ENCODE measurements at regions not wholly inside any gene's neighbourhood (a gene's known extent, or its start where the extent isn't known, plus 50 kb on each side); places are given as distances from the start of the nearest gene placed in this dataset.
A peak's percentile ranks its signal among the peaks of the same experiment; 100 is the strongest.
"Not testable (repeated sequence)": the region's sequence is repeated elsewhere in the genome, so short reads cannot be mapped to it uniquely, and the experiment has no call there.

GRCh38 chr4:162869157-162869556 is 297.5 kb downstream of the NAF1 start:
- in situ Hi-C loops (cut with HindIII; ENCODE audit: low pct_unique_long_range_greater_than_20kb, low sequenced_read_pairs) = no loop called here
- DNase-seq (ENCODE audit: low read depth, low spot score) = no peak

DNA sequence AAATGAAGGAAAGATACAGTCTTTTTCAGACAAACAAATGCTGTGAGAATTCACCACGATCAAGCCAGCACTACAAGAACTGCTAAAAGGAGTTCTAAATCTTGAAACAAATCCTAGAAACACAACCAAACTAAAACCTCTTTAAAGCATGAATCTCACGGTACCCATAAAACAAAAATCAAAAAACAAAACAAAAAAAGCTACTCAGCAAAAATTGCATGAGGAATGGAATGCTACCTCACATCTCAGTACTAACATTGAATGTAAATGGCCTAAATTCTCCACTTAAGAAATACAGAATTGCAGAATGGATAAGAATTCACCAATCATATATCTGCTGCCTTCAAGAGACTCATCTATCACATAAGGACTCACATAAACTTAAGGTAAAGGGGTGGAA is 300.1 kb downstream of the NAF1 start:
- DNase-seq (ENCODE audit: low read depth, low spot score) = no peak
- in situ Hi-C loops (cut with HindIII; ENCODE audit: low pct_unique_long_range_greater_than_20kb, low sequenced_read_pairs) = no loop called here

DNA sequence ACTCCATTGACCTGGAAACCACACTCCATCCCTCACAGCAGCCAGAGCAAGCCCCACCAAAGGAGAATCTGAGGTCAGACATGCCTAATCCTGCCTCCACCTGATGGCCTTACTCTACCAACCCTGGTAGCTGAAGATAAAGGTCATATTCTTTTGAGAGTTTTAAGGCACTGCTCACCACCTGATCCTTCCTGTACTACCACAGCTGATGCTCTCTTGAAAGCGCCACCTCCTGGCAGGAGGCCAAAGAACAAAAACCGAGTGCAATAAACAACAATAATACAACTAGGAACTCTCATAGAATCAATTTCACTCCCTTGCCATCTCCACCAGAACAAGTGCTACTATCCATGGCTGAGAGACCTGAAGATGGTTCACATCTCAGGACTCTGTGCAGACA is 301.6 kb downstream of the NAF1 start:
- in situ Hi-C loops (cut with HindIII; ENCODE audit: low pct_unique_long_range_greater_than_20kb, low sequenced_read_pairs) = no loop called here
- peak; percentile 28 for DNase-seq (ENCODE audit: low read depth, low spot score)

- no peak for DNase-seq (ENCODE audit: low read depth, low spot score)
- in situ Hi-C loops (cut with HindIII; ENCODE audit: low pct_unique_long_range_greater_than_20kb, low sequenced_read_pairs) = no loop called here
Measured at GRCh38 chr4:162853788-162854187, 312.9 kb downstream of the NAF1 start.

DNA sequence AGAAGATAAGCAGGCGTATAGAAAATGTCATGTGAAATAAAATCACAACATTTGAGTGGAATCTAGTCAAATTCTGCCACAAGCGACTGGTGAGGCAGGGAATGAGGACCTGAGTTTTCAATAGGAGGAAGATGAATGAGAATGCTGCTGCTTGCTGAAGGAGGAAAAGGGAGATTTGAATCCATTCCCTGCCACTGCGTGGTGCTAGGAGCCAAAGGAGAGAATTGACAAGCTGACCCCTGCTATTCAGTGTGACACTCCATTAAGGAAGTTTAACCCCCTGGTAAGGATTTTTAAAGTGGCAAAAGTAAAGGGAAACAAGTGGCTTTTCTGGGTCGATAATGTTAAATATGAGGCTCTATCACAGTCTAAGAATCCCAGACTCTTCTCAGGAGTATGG is 314.0 kb downstream of the NAF1 start:
- in situ Hi-C loops (cut with HindIII; ENCODE audit: low pct_unique_long_range_greater_than_20kb, low sequenced_read_pairs) = no loop called here
- no peak for DNase-seq (ENCODE audit: low read depth, low spot score)

- in situ Hi-C loops (cut with HindIII; ENCODE audit: low pct_unique_long_range_greater_than_20kb, low sequenced_read_pairs); DNase-seq (ENCODE audit: low read depth, low spot score): not testable (repeated sequence)
Measured at GRCh38 chr4:162851241-162851758, 315.4 kb downstream of the NAF1 start.

DNA sequence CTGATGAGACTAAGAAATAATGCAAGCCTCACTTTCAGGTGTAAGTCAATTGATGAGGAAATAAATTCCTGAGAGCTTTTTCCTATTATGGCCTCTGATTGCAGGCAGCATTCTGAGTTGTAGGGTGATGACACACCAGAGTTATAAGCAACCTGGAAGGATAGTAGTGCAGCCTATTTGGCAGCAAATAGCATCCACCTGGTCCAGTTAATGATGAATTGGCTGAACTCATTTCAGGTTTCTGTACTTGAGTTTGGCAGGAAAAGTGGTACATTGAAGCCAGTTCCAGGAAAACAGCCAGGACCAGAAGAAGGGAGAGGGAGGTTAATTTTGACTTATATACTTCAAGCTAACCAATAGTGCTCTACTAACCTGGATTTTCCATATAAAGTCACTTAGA is 316.8 kb downstream of the NAF1 start:
- in situ Hi-C loops (cut with HindIII; ENCODE audit: low pct_unique_long_range_greater_than_20kb, low sequenced_read_pairs) = no loop called here
- DNase-seq (ENCODE audit: low read depth, low spot score) = no peak

GRCh38 chr4:162847945-162848549 is 318.6 kb downstream of the NAF1 start:
- in situ Hi-C loops (cut with HindIII; ENCODE audit: low pct_unique_long_range_greater_than_20kb, low sequenced_read_pairs) = no loop called here
- DNase-seq (ENCODE audit: low read depth, low spot score) = no peak

- in situ Hi-C loops (cut with HindIII; ENCODE audit: low pct_unique_long_range_greater_than_20kb, low sequenced_read_pairs) = no loop called here
- DNase-seq (ENCODE audit: low read depth, low spot score) = no peak
Measured at GRCh38 chr4:162841753-162842152, 324.9 kb downstream of the NAF1 start.

DNA sequence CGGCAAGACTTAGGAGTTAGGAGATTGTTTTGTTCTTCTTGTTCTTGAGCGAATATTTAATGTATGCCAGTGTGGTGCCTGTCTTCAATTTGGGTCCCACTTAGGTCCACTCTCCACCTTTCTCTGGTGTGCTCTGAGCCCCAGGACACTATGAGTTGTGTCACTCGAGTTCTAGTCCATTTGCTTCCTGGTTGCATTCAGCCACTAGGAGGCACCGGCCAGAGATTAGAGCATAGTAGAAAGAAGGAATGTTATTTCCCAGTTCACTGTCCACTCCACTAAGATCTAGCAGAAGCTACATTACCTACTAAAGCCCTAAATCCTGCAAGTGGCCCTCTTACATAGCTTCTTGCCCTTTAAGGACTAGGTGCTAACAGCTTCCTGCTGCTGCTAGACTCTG is 326.9 kb downstream of the NAF1 start:
- peak; percentile 35 for DNase-seq (ENCODE audit: low read depth, low spot score)
- in situ Hi-C loops (cut with HindIII; ENCODE audit: low pct_unique_long_range_greater_than_20kb, low sequenced_read_pairs) = no loop called here

DNA sequence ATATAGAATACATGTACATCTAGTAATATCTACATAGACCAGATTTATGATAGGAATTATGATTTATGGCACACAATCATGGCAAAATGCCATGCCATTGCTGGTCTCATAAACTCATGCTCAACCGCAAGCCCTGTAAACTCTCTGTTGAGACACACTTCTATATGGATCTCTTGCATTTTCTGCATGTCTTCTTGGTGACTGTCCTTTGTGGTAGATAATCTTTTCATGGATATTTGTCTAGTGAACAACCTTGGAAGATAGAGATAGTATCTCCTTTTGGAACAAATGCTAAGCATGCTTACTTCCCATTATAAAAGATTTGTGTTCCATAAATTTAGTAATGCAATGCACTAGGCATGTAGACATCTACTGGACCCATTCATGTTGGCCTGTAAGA is 328.0 kb downstream of the NAF1 start:
- no peak for DNase-seq (ENCODE audit: low read depth, low spot score)
- in situ Hi-C loops (cut with HindIII; ENCODE audit: low pct_unique_long_range_greater_than_20kb, low sequenced_read_pairs) = no loop called here

DNA sequence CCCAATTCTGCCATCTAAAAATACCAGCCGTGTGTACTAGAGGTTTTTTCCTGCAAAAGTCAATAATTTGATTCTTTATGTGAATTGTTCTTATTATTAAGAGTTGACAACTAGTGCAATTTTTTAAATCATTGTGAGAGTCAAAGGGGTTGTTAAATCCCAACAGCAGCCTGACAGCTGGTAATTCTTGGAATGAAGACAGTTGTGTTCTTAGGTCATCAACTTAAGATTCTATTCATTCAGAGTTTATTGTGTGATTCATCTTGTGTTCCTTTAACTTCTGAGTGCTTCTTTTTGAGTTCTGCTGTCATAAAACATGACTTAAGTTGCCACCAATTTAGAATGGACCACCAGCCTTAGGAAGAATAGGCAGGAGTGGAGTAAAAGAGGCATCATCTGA is 329.0 kb downstream of the NAF1 start:
- in situ Hi-C loops (cut with HindIII; ENCODE audit: low pct_unique_long_range_greater_than_20kb, low sequenced_read_pairs) = no loop called here
- DNase-seq (ENCODE audit: low read depth, low spot score) = no peak

GRCh38 chr4:162837241-162837640 is 329.4 kb downstream of the NAF1 start:
- no peak for DNase-seq (ENCODE audit: low read depth, low spot score)
- in situ Hi-C loops (cut with HindIII; ENCODE audit: low pct_unique_long_range_greater_than_20kb, low sequenced_read_pairs) = no loop called here

GRCh38 chr4:162836773-162837172 is 329.9 kb downstream of the NAF1 start:
- DNase-seq (ENCODE audit: low read depth, low spot score) = no peak

GRCh38 chr4:162836258-162836657 is 330.4 kb downstream of the NAF1 start:
- in situ Hi-C loops (cut with HindIII; ENCODE audit: low pct_unique_long_range_greater_than_20kb, low sequenced_read_pairs); DNase-seq (ENCODE audit: low read depth, low spot score): not testable (repeated sequence)

More at GRCh38 chr4:162836773-162837172, 329.9 kb downstream of the NAF1 start:
- in situ Hi-C loops (cut with HindIII; ENCODE audit: low pct_unique_long_range_greater_than_20kb, low sequenced_read_pairs) = no loop called here

GRCh38 chr4:162830899-162831298 is 335.8 kb downstream of the NAF1 start:
- in situ Hi-C loops (cut with HindIII; ENCODE audit: low pct_unique_long_range_greater_than_20kb, low sequenced_read_pairs) = no loop called here
- DNase-seq (ENCODE audit: low read depth, low spot score) = no peak

GRCh38 chr4:162817374-162817773 is 349.3 kb downstream of the NAF1 start:
- in situ Hi-C loops (cut with HindIII; ENCODE audit: low pct_unique_long_range_greater_than_20kb, low sequenced_read_pairs); DNase-seq (ENCODE audit: low read depth, low spot score): not testable (repeated sequence)

GRCh38 chr4:162804351-162804924 is 362.3 kb downstream of the NAF1 start:
- in situ Hi-C loops (cut with HindIII; ENCODE audit: low pct_unique_long_range_greater_than_20kb, low sequenced_read_pairs) = no loop called here
- no peak for DNase-seq (ENCODE audit: low read depth, low spot score)

DNA sequence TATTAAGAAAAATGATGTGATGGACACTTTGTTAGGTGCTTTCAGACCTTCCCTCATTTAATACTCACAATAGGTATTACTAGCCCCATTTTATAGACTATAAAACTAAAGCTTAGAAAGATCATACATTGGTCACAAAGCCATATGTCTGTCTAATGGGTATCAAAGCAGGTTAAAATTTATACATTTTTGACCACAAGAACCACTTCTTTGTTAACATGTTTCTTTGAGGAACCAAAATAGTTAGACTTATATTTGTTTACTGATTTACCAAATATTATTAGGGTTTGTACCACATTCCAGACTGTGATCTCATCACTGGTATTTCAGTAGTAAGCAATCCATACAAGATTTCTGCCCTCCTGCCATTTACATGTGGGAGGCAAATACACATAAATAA is 363.3 kb downstream of the NAF1 start:
- no peak for DNase-seq (ENCODE audit: low read depth, low spot score)
- in situ Hi-C loops (cut with HindIII; ENCODE audit: low pct_unique_long_range_greater_than_20kb, low sequenced_read_pairs) = no loop called here
